ENCODE measurements at regions not wholly inside any gene's neighbourhood (a gene's known extent, or its start where the extent isn't known, plus 50 kb on each side); places are given as distances from the start of the nearest gene placed in this dataset.
"Not testable (repeated sequence)": the region's sequence is repeated elsewhere in the genome, so short reads cannot be mapped to it uniquely, and the experiment has no call there.

GRCh38 chr20:48057739-48058138 lies 272.5 kb upstream of the SULF2 start:
- no peak for DNase-seq

GRCh38 chr20:48057251-48057650 lies 272.0 kb upstream of the SULF2 start:
- no peak for DNase-seq

GRCh38 chr20:48056218-48056617 lies 270.9 kb upstream of the SULF2 start:
- DNase-seq, result no peak

GRCh38 chr20:48054051-48054450 lies 268.8 kb upstream of the SULF2 start:
- no peak for DNase-seq

GRCh38 chr20:48052475-48052835 lies 267.2 kb upstream of the SULF2 start:
- DNase-seq, result no peak

- DNase-seq, result no peak
Measured at GRCh38 chr20:48051794-48052474, 266.7 kb upstream of the SULF2 start.

GRCh38 chr20:48049641-48050040 lies 264.4 kb upstream of the SULF2 start:
- no peak for DNase-seq

- DNase-seq, result no peak
Measured at GRCh38 chr20:48049171-48049570, 263.9 kb upstream of the SULF2 start.

- DNase-seq, result no peak
Measured at GRCh38 chr20:48047447-48047846, 262.2 kb upstream of the SULF2 start.

- no peak for DNase-seq
Measured at GRCh38 chr20:48042628-48043027, 257.3 kb upstream of the SULF2 start.

- DNase-seq, result no peak
Measured at GRCh38 chr20:48041078-48041780, 255.9 kb upstream of the SULF2 start.

- DNase-seq, result no peak
Measured at GRCh38 chr20:48040491-48040890, 255.2 kb upstream of the SULF2 start.

- no peak for DNase-seq
Measured at GRCh38 chr20:48040051-48040450, 254.8 kb upstream of the SULF2 start.

GRCh38 chr20:48039514-48039913 lies 254.2 kb upstream of the SULF2 start:
- no peak for DNase-seq

- no peak for DNase-seq
Measured at GRCh38 chr20:48038713-48039112, 253.4 kb upstream of the SULF2 start.

- not testable (repeated sequence) for DNase-seq
Measured at GRCh38 chr20:48037798-48038197, 252.5 kb upstream of the SULF2 start.

GRCh38 chr20:48035961-48036731 lies 250.9 kb upstream of the SULF2 start:
- no peak for DNase-seq

GRCh38 chr20:48034751-48035150 lies 249.5 kb upstream of the SULF2 start:
- no peak for DNase-seq

- DNase-seq, result not testable (repeated sequence)
Measured at GRCh38 chr20:48033005-48033404, 247.7 kb upstream of the SULF2 start.

- no peak for DNase-seq
Measured at GRCh38 chr20:48031122-48031521, 245.8 kb upstream of the SULF2 start.

GRCh38 chr20:48026981-48027592 lies 241.8 kb upstream of the SULF2 start:
- DNase-seq, result no peak

- no peak for DNase-seq
Measured at GRCh38 chr20:48025661-48026060, 240.4 kb upstream of the SULF2 start.

- no peak for DNase-seq
Measured at GRCh38 chr20:48025051-48025515, 239.8 kb upstream of the SULF2 start.

Measured in activated CD4-positive, alpha-beta T cell treated with anti-CD3 and anti-CD28 coated beads, Interleukin-2, amount 50 U/mL, for 16 hours (primary cell).